Kidney (tissue), 13 donors: ENCODE measurements at regions not wholly inside any gene's neighbourhood (a gene's known extent, or its start where the extent isn't known, plus 50 kb on each side); places are given as distances from the start of the nearest gene placed in this dataset.

ENCODE experiments used
- DNase-seq, 5 donors: peaks; one replicate each; pipeline ENCODE4 v3.0.0-alpha.2; 2013 to 2020
- FAIRE-seq: peaks from 2 replicates; lab custom pipeline; 2012; peaks lifted over from hg19 to GRCh38; lab: Jason Lieb, UNC
- H3K27ac ChIP-seq, 2 donors: one replicate each; pipeline ENCODE4 v1.7.0; 2013; ENCODE audit warnings: low read depth in 2 of 2, low read length in 2 of 2, inconsistent platforms in 1 of 2
- H3K27me3 ChIP-seq: one replicate; pipeline ENCODE4 v1.7.1; 2013; ENCODE audit warnings: low read length, inconsistent platforms; ENCODE audit not compliant: control insufficient read depth, insufficient read depth
- H3K36me3 ChIP-seq, 3 donors: one replicate each; pipeline versions ENCODE4 v1.7.0 to v1.7.1; 2013; ENCODE audit warnings: low read length in 3 of 3, control low read depth in 1 of 3, inconsistent platforms in 1 of 3; ENCODE audit not compliant: insufficient read depth in 3 of 3, control insufficient read depth in 2 of 3
- H3K4me1 ChIP-seq, 3 donors: one replicate each; pipeline versions ENCODE4 v1.7.0 to v1.7.1; 2013; ENCODE audit warnings: low read length in 3 of 3, inconsistent platforms in 1 of 3, low read depth in 1 of 3; ENCODE audit not compliant: control insufficient read depth in 2 of 3, insufficient read depth in 2 of 3
- H3K4me3 ChIP-seq, 3 donors: one replicate each; pipeline versions ENCODE4 v1.7.0 to v1.8.1; 2013; ENCODE audit warnings: low read length in 3 of 3, control low read depth in 1 of 3, inconsistent platforms in 1 of 3
- H3K9ac ChIP-seq, 3 donors: one replicate each; pipeline versions ENCODE4 v1.7.0 to v1.7.1; 2013; ENCODE audit warnings: low read length in 3 of 3, control low read depth in 1 of 3, inconsistent platforms in 1 of 3
- H3K9me3 ChIP-seq, 3 donors: one replicate each; pipeline versions ENCODE4 v1.7.0 to v1.7.1; 2013; ENCODE audit warnings: low read length in 3 of 3, control low read depth in 1 of 3, inconsistent platforms in 1 of 3; ENCODE audit not compliant: control insufficient read depth in 2 of 3, insufficient read depth in 1 of 3
- CTCF ChIP-seq: IDR thresholded peaks from 3 replicates; pipeline ENCODE4 v1.5.1; 2012; ENCODE audit warnings: mild to moderate bottlenecking, moderate library complexity, borderline replicate concordance; ENCODE audit not compliant: insufficient read depth; ENCODE audit errors: extremely low read depth
- intact Hi-C: fragments of 100-400 bp; cut with DNase I; formaldehyde crosslinking; loops from one replicate; pipeline ENCODE4 v1.11.1; 2022
- donor health status: control.
- donor health status: control.
- donor health status: control.
- donor health status: control.
- donor health status: control.
- donor health status: DM: yes; HTN: yes; CAD: no.
- donor health status: Normal renal cell carcinoma (clear cell type).

GRCh38 chr5:174433098-174433497 lies 291.3 kb upstream of the MSX2 start:
- H3K36me3 ChIP-seq, result no peaks in the 10 kb centered on the region
- no peaks in the 10 kb centered on the region for H3K4me1 ChIP-seq
- DNase-seq, result no peak
- H3K9me3 ChIP-seq, result no peaks in the 10 kb centered on the region
- intact Hi-C loops, result no loop called here
- no peak for TF ChIP-seq CTCF
- H3K9ac ChIP-seq, result no peak overlapping the region
- no peaks in the 10 kb centered on the region for H3K27me3 ChIP-seq
- no peak overlapping the region for H3K27ac ChIP-seq
- no peak for FAIRE-seq
- H3K4me3 ChIP-seq, result no peak overlapping the region

DNA sequence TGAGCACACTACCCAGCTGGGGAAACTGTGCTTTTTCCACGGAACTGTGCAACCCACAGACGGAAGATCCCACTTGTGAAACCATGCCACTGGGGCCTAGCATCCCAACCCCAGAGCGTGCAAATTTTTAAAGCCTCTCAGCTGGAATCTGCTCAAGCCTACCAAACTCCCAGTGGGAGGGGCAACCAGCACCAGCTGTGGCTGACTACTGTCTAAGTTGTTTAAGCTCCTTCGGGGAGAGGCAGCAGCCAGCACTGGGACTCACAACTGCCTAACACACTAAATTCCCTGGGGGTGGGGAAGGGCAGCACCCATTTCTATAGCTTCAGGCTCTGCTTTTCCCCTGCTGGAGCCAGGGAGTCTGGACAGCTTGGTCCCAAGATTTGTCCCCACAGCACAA lies 287.6 kb upstream of the MSX2 start:
- no peak for TF ChIP-seq CTCF
- FAIRE-seq, result no peak
- no peak for DNase-seq

GRCh38 chr5:174444479-174445188 lies 279.7 kb upstream of the MSX2 start:
- Histone ChIP-seq H3K9me3 (no peaks in the 10 kb centered on the region), H3K27ac (no peak overlapping the region), H3K9ac (no peak overlapping the region), H3K27me3 (no peaks in the 10 kb centered on the region), H3K36me3 (no peaks in the 10 kb centered on the region), H3K4me1 (no peaks in the 10 kb centered on the region), H3K4me3 (no peak overlapping the region)
- FAIRE-seq (no peak), DNase-seq (peak in 3 of 5 donors; percentile 37 to 53 (median 40))
- intact Hi-C loops, result no loop called here
- TF ChIP-seq CTCF, result no peak

More for the DNA sequence above, 287.6 kb upstream of the MSX2 start:
- no peak overlapping the region for H3K27ac ChIP-seq
- intact Hi-C loops, result no loop called here
- no peaks in the 10 kb centered on the region for H3K4me1 ChIP-seq
- no peak overlapping the region for H3K4me3 ChIP-seq
- H3K27me3 ChIP-seq, result no peaks in the 10 kb centered on the region
- no peak overlapping the region for H3K9ac ChIP-seq
- H3K36me3 ChIP-seq, result no peaks in the 10 kb centered on the region
- H3K9me3 ChIP-seq, result no peaks in the 10 kb centered on the region

GRCh38 chr5:174446446-174446845 lies 277.9 kb upstream of the MSX2 start:
- Histone ChIP-seq H3K4me3 (no peak overlapping the region), H3K9me3 (peaks cover 0 to 3% (median 0%) of the 10 kb centered on the region in 3 donors), H3K27ac (no peak overlapping the region), H3K4me1 (no peaks in the 10 kb centered on the region), H3K27me3 (no peaks in the 10 kb centered on the region), H3K9ac (no peak overlapping the region), H3K36me3 (no peaks in the 10 kb centered on the region)
- FAIRE-seq, result no peak
- no peak for DNase-seq
- TF ChIP-seq CTCF, result no peak
- intact Hi-C loops, result no loop called here
